ENCODE measurements at regions not wholly inside any gene's neighbourhood (a gene's known extent, or its start where the extent isn't known, plus 50 kb on each side); places are given as distances from the start of the nearest gene placed in this dataset.

- no peak for DNase-seq (ENCODE audit: extremely low read depth, low read depth)
- no peak overlapping the region for H3K4me3 ChIP-seq (replicated peaks; ENCODE audit: low read depth, low read length)
- no peak for TF ChIP-seq CTCF (IDR thresholded peaks at IDR 0.05; ENCODE audit: low read depth, low read length, missing control alignments)
Observed at GRCh38 chr15:93319121-93319814, 230.3 kb upstream of the RGMA start.

GRCh38 chr15:93317772-93318171 is 228.8 kb upstream of the RGMA start:
- no peak overlapping the region for H3K4me3 ChIP-seq (replicated peaks; ENCODE audit: low read depth, low read length)
- DNase-seq (ENCODE audit: extremely low read depth, low read depth): no peak
- no peak for TF ChIP-seq CTCF (IDR thresholded peaks at IDR 0.05; ENCODE audit: low read depth, low read length, missing control alignments)

GRCh38 chr15:93314245-93314644 is 225.2 kb upstream of the RGMA start:
- H3K4me3 ChIP-seq (replicated peaks; ENCODE audit: low read depth, low read length): no peak overlapping the region
- no peak for DNase-seq (ENCODE audit: extremely low read depth, low read depth)

GRCh38 chr15:93312891-93313486 is 224.0 kb upstream of the RGMA start:
- TF ChIP-seq CTCF (IDR thresholded peaks at IDR 0.05; ENCODE audit: low read depth, low read length, missing control alignments): no peak
- no peak overlapping the region for H3K4me3 ChIP-seq (replicated peaks; ENCODE audit: low read depth, low read length)
- DNase-seq (ENCODE audit: extremely low read depth, low read depth): no peak

More at GRCh38 chr15:93314245-93314644, 225.2 kb upstream of the RGMA start:
- no peak for TF ChIP-seq CTCF (IDR thresholded peaks at IDR 0.05; ENCODE audit: low read depth, low read length, missing control alignments)

GRCh38 chr15:93311620-93312019 is 222.6 kb upstream of the RGMA start:
- no peak for TF ChIP-seq CTCF (IDR thresholded peaks at IDR 0.05; ENCODE audit: low read depth, low read length, missing control alignments)
- H3K4me3 ChIP-seq (replicated peaks; ENCODE audit: low read depth, low read length): no peak overlapping the region
- no peak for DNase-seq (ENCODE audit: extremely low read depth, low read depth)

GRCh38 chr15:93308026-93308690 is 219.1 kb upstream of the RGMA start:
- no peak overlapping the region for H3K4me3 ChIP-seq (replicated peaks; ENCODE audit: low read depth, low read length)
- no peak for DNase-seq (ENCODE audit: extremely low read depth, low read depth)
- no peak for TF ChIP-seq CTCF (IDR thresholded peaks at IDR 0.05; ENCODE audit: low read depth, low read length, missing control alignments)
